ENCODE measurements at regions not wholly inside any gene's neighbourhood (a gene's known extent, or its start where the extent isn't known, plus 50 kb on each side); places are given as distances from the start of the nearest gene placed in this dataset.

DNA sequence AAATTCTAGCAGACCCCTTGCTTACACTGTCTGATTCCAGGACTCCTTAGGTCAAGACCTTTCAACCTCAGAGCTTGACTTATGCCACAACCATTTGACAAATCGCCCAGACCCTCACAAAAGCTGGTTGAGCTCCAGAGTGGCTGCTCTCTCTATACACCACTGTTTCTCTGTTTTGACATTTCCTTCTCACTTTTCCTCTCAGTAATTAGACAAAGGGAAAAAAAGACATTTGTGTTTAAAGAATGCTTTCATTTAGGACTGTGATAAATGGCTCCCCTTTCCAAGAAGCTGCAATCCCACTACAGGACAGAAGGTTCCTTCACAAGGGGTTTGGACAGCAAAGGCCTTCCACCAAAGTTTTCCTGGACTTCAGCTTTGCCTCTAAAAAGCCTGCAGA lies 601.3 kb downstream of the NR2F1-AS1 start:
- Histone ChIP-seq H3K4me2 (ENCODE audit: low read length) (no peak overlapping the region), H3K9me2 (replicated peaks; ENCODE audit: control insufficient read depth, low read length) (no peaks in the 10 kb centered on the region), H3K27me3 (ENCODE audit: control insufficient read depth, low read length) (no peaks in the 10 kb centered on the region), H3K9me3 (ENCODE audit: control insufficient read depth, insufficient read depth, low read length) (no peaks in the 10 kb centered on the region), H3K36me3 (ENCODE audit: control insufficient read depth, low read length) (no peaks in the 10 kb centered on the region), H3K4me3 (ENCODE audit: low read length) (no peak overlapping the region), H3K27ac (ENCODE audit: low read depth, low read length) (no peak overlapping the region), H3F3A (ENCODE audit: control insufficient read depth, insufficient read depth) (no peaks in the 10 kb centered on the region), H3K4me1 (ENCODE audit: control insufficient read depth, low read length) (no peaks in the 10 kb centered on the region), H4K20me1 (ENCODE audit: control insufficient read depth, insufficient read depth, low read depth, low read length) (no peaks in the 10 kb centered on the region), H3K79me2 (ENCODE audit: control insufficient read depth, low read length) (no peaks in the 10 kb centered on the region)
- TF ChIP-seq, protein P1, sequence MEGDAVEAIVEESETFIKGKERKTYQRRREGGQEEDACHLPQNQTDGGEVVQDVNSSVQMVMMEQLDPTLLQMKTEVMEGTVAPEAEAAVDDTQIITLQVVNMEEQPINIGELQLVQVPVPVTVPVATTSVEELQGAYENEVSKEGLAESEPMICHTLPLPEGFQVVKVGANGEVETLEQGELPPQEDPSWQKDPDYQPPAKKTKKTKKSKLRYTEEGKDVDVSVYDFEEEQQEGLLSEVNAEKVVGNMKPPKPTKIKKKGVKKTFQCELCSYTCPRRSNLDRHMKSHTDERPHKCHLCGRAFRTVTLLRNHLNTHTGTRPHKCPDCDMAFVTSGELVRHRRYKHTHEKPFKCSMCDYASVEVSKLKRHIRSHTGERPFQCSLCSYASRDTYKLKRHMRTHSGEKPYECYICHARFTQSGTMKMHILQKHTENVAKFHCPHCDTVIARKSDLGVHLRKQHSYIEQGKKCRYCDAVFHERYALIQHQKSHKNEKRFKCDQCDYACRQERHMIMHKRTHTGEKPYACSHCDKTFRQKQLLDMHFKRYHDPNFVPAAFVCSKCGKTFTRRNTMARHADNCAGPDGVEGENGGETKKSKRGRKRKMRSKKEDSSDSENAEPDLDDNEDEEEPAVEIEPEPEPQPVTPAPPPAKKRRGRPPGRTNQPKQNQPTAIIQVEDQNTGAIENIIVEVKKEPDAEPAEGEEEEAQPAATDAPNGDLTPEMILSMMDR (IDR thresholded peaks at IDR 0.05; ENCODE audit: low read depth, low read length, poor library complexity, severe bottlenecking) = no peak
- TF ChIP-seq EZH2phosphoT487 (IDR thresholded peaks at IDR 0.05; ENCODE audit: borderline replicate concordance, low read length) = no peak

DNA sequence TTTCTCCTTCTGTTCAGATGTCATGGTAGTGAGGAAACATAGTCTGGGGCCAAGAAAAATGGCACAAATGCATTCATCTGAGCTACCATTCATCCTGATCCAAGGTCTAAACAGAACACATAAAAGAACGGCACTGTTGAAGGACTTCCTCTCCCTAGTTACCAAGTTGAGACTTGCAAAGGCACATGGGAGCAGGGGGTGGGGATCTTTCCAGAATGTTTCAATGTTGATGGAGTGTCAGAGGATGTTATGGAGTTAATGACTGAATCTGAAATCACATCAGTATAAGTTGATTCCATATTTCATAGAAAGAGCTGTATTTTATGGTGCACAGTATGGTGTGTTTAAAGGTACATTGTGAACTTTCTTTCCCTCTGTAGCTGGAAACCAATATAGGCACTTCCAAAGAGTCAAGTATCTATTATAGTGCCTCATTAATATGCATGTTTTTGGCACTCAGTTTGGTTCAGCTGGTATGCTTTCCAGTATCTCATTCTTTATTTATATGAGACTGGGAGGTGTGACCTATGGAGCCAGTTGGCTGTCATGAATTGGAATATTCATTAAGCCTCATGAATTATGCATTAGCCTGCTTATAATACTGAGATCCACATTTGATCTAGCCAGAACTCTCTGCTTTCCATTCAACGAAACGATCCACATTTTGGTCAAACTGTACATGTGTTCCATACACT lies 603.0 kb downstream of the NR2F1-AS1 start:
- H3K4me1 ChIP-seq (ENCODE audit: control insufficient read depth, low read length) = no peaks in the 10 kb centered on the region
- H3K79me2 ChIP-seq (ENCODE audit: control insufficient read depth, low read length) = no peaks in the 10 kb centered on the region
- H3K27ac ChIP-seq (ENCODE audit: low read depth, low read length) = no peak overlapping the region
- no peak for TF ChIP-seq EZH2phosphoT487 (IDR thresholded peaks at IDR 0.05; ENCODE audit: borderline replicate concordance, low read length)
- TF ChIP-seq, protein P1 (IDR thresholded peaks at IDR 0.05; ENCODE audit: low read depth, low read length, poor library complexity, severe bottlenecking) = no peak
- no peaks in the 10 kb centered on the region for H3K9me2 ChIP-seq (replicated peaks; ENCODE audit: control insufficient read depth, low read length)
- H3F3A ChIP-seq (ENCODE audit: control insufficient read depth, insufficient read depth) = no peaks in the 10 kb centered on the region
- H3K4me3 ChIP-seq (ENCODE audit: low read length) = no peak overlapping the region
- H4K20me1 ChIP-seq (ENCODE audit: control insufficient read depth, insufficient read depth, low read depth, low read length) = no peaks in the 10 kb centered on the region
- no peak overlapping the region for H3K4me2 ChIP-seq (ENCODE audit: low read length)
- no peaks in the 10 kb centered on the region for H3K27me3 ChIP-seq (ENCODE audit: control insufficient read depth, low read length)
- H3K9me3 ChIP-seq (ENCODE audit: control insufficient read depth, insufficient read depth, low read length) = no peaks in the 10 kb centered on the region
- H3K36me3 ChIP-seq (ENCODE audit: control insufficient read depth, low read length) = no peaks in the 10 kb centered on the region

DNA sequence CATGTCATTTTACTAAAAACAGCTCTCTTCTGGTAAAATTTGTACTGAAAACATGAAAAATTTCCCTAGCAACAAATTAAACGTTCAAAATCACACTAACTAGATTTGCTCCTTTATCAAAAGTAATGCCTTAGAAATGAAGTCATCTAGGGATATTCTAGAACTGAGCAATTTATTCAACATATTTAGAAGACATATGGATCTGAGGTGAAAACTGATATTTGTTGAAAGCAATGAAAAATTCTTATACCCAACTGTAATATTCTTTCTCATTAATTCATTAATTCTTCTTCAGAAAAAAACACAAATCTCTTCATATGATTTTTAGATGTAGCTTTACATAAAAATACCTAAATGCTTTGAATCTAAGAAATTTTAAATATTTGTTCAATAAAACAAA lies 604.9 kb downstream of the NR2F1-AS1 start:
- no peak for TF ChIP-seq EZH2phosphoT487 (IDR thresholded peaks at IDR 0.05; ENCODE audit: borderline replicate concordance, low read length)
- TF ChIP-seq, protein P1 (IDR thresholded peaks at IDR 0.05; ENCODE audit: low read depth, low read length, poor library complexity, severe bottlenecking) = no peak
- H3K27ac ChIP-seq (ENCODE audit: low read depth, low read length) = no peak overlapping the region
- no peak overlapping the region for H3K4me2 ChIP-seq (ENCODE audit: low read length)
- H3K9me2 ChIP-seq (replicated peaks; ENCODE audit: control insufficient read depth, low read length) = no peaks in the 10 kb centered on the region
- H3K9me3 ChIP-seq (ENCODE audit: control insufficient read depth, insufficient read depth, low read length) = no peaks in the 10 kb centered on the region
- H3F3A ChIP-seq (ENCODE audit: control insufficient read depth, insufficient read depth) = no peaks in the 10 kb centered on the region
- no peak overlapping the region for H3K4me3 ChIP-seq (ENCODE audit: low read length)
- no peaks in the 10 kb centered on the region for H3K27me3 ChIP-seq (ENCODE audit: control insufficient read depth, low read length)
- H3K4me1 ChIP-seq (ENCODE audit: control insufficient read depth, low read length) = no peaks in the 10 kb centered on the region
- H3K36me3 ChIP-seq (ENCODE audit: control insufficient read depth, low read length) = no peaks in the 10 kb centered on the region
- no peaks in the 10 kb centered on the region for H4K20me1 ChIP-seq (ENCODE audit: control insufficient read depth, insufficient read depth, low read depth, low read length)
- H3K79me2 ChIP-seq (ENCODE audit: control insufficient read depth, low read length) = no peaks in the 10 kb centered on the region

All from DOHH2 (cell line).